Tibial nerve (tissue), 4 donors: ENCODE measurements at regions not wholly inside any gene's neighbourhood (a gene's known extent, or its start where the extent isn't known, plus 50 kb on each side); places are given as distances from the start of the nearest gene placed in this dataset.
"Not testable (repeated sequence)": the region's sequence is repeated elsewhere in the genome, so short reads cannot be mapped to it uniquely, and the experiment has no call there.

Source experiments
- CTCF ChIP-seq, 5 experiments: fragments of 200-600 bp in 3 of 5; fragments of 450-650 bp in 2 of 5; sonication (generic) in 3 of 5; IDR thresholded peaks; one replicate each; pipeline ENCODE4 v1.5.1; 2016 to 2019; ENCODE audit warnings: antibody characterized with exemption in 5 of 5, mild to moderate bottlenecking in 3 of 5, moderate library complexity in 2 of 5
- EP300 ChIP-seq, 2 donors: sonication (generic); formaldehyde crosslinking; IDR thresholded peaks; one replicate each; pipeline ENCODE4 v1.6.1; 2017; ENCODE audit warnings: antibody characterized with exemption in 2 of 2, mild to moderate bottlenecking in 1 of 2
- POLR2A ChIP-seq, 2 donors: fragments of 450-650 bp; IDR thresholded peaks; one replicate each; pipeline ENCODE4 v1.6.1; 2017; ENCODE audit warnings: antibody characterized with exemption in 2 of 2, mild to moderate bottlenecking in 2 of 2, moderate library complexity in 2 of 2

DNA sequence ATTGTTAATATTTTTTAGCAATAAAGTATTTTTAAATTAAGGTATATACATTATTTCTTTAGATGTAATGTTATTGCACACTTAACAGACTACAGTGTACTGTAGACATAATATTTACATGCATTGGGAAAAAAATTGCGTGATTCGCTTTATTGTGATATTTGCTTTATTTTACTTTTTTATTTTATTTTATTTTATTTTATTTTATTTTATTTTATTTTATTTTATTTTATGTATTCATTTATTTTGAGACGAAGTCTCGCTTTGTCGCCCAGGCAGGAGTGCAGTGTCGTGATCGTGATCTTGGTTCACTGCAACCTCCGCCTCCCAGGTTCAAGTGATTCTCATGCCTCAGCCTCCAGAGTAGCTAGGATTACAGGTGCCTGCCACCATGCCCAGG is 1522.7 kb downstream of the AMY1C start:
- TF ChIP-seq CTCF, POLR2A, EP300 (IDR thresholded peaks at IDR 0.05): not testable (repeated sequence)
